ENCODE measurements at regions not wholly inside any gene's neighbourhood (a gene's known extent, or its start where the extent isn't known, plus 50 kb on each side); places are given as distances from the start of the nearest gene placed in this dataset.

DNA sequence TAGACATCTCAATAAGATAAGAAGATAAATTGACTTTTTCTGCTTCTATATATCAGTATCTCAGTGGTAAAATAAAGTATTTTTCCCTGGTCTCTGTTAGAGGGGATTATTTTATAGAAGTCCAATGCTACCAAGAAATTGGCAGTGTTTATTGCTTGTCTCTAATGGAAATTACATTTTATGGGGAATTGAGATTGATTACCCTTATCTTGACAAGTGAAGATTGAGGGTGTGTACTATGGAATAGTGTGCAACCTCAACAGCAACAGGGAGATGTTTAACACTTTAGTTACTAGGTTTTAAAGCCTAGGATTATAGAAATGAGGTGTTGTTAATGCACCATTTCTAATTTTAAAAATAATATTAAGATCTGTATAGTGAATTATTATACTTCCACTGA is 154.8 kb upstream of the ROBO1 start:
- no peak for DNase-seq

DNA sequence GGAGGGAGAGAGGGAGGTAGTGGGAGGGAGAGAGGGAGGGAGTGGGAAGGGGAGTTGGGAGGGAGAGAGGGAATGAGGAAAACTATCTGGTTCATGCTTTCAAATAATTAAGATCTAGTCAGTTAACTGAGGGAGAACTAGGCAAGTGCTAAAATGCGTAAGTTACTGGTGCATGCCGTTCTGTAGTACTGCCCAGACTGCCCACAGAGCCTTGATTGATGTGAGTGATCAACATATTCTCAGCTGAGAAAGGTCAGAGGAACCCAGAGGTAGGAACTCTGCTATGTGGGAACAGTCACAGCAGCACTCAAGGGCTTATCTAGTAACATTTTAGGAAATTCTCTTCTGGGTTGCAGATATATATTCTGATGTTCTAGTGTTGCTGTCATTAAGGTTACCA is 149.8 kb upstream of the ROBO1 start:
- DNase-seq = no peak

DNA sequence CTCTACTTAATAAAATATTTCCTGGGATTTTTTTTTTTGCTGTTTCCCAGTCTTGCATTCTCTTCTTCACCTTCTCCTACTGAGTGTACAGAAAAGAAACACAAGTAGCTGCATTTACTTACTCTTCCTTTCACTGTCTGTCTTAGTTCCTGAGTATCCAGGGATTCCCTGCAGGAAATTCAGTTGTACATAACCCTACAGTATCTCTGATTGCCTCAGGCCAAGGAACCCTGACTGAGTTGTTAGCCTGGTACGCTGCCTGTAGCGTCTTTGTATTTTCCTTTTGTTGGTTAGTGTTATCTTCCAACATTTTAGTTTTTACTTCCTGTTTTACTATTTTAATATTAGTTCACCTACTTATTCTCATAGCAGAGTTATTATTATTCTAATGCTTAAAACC is 142.5 kb upstream of the ROBO1 start:
- DNase-seq = no peak

- no peak for DNase-seq
Observed at GRCh38 chr3:79906106-79906505, 138.3 kb upstream of the ROBO1 start.

GRCh38 chr3:79902151-79902550 is 134.4 kb upstream of the ROBO1 start:
- DNase-seq = no peak

DNA sequence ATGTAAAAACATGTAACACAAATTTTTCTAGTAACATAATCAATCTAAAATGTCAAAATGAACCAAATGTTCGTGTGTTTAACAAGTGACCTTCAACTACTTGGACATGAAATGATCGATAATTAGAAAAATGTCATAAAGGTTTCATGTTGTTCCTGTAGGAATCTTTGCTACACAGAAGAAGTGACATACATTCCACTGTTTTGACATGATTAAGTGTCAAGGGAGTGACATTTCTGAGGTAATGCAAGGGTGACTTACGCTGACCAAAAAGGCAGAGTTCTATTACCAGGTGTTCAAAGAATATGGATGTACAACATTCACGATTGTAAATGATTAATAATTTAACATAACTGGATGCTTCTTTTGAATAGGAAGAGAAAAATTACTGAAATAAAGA is 131.1 kb upstream of the ROBO1 start:
- DNase-seq = no peak

DNA sequence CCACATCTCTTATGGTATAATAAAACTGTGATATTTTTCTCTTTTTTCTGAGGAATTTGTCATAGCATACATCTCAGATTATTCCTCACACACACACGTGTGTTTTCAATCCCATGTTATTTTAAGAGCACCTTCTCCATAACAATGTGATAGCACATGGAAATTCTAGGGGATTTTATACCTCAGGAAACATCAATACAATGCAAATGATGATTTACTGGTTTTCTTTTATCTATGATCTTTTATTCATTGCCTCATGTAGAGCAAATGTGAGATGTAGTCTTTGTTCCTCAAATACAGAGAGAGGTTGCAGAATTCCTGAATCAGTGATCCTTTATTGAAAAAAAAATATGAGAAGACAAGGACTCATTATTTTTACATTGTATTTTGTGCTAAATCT is 128.3 kb upstream of the ROBO1 start:
- no peak for DNase-seq

DNA sequence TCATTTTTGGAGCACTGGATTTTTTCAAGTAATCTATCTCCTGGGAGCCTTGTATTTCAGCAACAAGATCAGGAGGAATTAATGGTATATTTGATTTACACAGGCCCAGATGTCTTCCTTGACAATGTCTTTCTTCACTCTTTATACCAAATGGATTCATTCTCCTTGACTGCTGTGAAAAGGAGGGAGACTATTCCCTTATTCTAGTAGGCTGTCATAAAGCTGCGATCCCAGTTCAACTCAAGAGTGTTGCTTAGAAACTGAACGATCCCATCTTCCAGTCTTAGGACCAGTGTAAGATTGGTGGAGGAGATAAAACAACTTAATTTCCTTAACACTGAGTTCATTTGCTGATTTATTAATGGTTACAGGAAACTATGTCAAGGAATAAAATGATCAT is 119.4 kb upstream of the ROBO1 start:
- no peak for DNase-seq

DNA sequence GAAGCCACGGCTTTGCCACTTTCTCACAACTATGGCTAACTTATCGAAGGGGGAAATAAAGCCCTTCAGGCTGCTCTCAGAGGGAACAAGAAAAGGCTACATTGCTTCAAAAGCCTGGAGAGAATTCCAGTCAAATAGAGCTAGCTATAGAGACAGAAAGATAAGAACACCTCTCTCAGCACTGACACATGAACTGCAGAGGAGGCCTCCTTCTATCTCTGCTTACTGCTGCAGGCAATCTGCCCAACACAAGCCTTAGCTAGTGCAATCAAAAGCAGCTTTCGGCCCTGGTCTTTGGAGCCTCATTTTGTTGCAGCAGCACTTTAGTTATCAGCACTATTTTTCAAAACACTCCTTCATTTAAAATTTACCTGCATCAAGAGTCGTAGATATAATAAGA is 118.4 kb upstream of the ROBO1 start:
- no peak for DNase-seq

DNA sequence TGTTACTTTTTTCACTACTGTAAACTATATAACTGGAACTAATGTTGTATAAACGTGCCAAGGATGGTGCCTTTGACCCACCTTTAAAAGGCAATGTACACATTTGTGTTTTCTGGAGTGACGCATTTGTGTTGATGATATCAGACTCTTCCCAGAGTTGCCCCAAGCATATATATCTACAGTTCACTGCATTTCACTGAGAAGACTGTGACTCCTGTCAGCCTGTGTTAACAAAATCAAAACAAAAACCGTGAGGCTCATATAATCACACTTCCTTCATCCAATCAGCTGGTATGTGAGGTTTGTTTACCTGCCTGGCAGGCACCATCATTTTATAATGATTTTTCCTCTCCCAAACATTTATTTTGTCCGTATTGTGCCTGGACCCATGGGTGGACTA is 117.6 kb upstream of the ROBO1 start:
- no peak for DNase-seq

GRCh38 chr3:79884354-79884753 is 116.6 kb upstream of the ROBO1 start:
- DNase-seq = no peak

- DNase-seq = no peak
Observed at GRCh38 chr3:79881431-79881830, 113.6 kb upstream of the ROBO1 start.

- DNase-seq = no peak
Observed at GRCh38 chr3:79878708-79879107, 110.9 kb upstream of the ROBO1 start.

DNA sequence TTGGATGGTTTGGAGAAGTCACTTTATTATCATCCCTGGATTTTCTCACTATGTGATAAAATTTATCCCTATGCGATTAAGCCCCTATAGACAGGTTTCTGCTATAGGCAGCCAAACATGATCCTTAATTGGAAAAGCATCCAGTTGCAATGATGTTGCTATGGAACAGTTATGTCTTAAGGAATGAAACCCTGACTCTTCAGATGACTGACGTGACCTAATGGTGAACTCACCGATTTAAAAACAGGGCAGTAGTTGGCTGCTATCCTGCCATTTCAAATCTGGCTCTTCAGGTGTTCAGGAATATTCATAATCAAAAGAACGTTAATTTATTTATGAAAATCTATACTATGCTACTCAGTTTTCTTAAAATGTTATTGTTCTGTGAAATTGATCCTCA is 106.8 kb upstream of the ROBO1 start:
- DNase-seq = no peak

- DNase-seq = no peak
Observed at GRCh38 chr3:79872483-79872882, 104.7 kb upstream of the ROBO1 start.

- DNase-seq = no peak
Observed at GRCh38 chr3:79871656-79872055, 103.9 kb upstream of the ROBO1 start.

DNA sequence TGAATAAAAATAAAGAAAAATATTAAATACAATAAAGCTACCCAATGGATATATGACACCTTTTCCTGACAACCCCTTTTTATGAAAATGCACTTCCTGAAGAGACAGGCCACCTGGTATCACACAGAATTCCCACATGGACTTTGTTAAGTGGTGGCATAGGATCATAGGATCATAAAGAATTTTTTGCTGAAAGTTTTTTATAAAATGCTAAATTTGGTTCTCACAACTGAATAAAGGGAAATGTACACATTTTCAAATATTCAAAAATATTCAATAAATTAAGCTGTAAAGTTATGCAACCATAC is 102.5 kb upstream of the ROBO1 start:
- DNase-seq = no peak

DNA sequence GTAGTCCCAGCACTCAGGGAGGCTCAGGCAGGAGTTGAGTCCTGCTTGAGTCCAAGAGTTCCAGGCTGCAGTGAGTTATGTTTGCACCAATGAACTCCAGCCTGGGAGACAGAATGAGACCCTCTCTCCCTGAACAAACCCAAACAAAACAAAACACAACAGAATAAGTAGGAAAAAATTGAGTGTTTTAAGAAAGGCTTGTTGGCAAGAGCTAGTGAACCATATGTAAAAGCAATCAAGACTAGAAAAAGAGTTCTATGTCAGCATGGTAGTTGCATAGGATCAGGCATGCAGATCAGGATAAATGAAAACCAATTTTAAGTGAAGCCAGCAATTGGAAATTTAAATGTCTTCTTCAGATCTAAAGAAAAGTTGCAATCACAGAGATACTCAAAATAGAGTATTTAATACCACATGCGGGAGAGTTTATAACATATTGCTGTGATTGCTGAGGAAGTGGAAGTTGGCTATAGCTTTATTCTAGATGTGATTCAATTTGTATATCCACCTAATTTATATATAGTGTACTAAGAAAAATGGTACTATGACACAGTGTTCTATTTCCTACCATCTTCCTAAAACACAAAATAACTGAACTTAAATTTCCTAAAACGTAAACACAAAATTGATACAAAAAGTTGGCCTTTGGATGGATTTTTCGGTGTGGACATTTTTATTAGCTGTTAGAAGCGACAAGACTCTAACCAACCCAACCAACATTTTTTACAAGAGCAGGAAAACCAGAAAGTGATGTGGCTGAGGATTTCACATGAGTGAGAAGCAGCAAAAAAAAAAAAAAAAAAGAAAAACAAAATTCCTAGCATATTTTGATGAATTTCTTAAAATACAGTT is 101.9 kb upstream of the ROBO1 start:
- no peak for DNase-seq

- DNase-seq = no peak
Observed at GRCh38 chr3:79866162-79866561, 98.4 kb upstream of the ROBO1 start.

DNA sequence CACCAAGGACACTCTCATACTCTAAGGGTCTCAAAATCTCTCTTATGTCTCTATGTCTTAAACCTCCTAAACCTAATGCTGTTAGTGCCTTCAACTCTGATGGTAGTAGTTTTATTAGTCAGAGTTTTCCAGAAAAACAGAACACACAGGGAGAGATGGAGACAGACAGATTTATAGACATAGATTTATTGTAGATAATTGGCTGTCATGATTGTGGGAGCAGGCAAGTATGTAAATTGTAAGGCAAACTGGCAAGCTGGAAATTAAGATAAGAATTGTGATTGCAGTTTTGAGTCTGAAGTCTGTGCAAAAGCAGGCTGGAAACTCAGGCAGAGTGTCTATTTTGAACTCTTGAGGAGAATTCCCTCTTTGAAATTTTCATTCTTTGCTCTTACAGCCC is 96.3 kb upstream of the ROBO1 start:
- DNase-seq = no peak

DNA sequence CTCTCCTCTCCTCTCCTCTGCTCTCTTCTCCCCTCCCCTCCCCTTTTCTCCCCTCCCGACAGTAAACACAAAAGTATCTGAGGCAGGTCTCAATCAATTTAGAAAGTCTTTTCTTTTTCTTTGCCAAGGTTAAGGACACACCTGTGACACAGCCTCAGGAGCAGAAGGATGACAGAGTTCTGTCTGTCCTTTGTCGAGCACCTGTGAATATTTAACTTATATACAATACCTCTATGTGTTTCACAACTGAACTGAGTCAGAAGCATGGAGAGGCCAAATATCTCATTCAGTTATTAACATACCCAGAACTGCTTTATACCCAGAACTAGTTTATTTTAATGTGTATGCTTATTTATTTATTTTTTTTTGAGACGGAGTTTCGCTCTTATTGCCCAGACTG is 81.1 kb upstream of the ROBO1 start:
- no peak for DNase-seq

- no peak for DNase-seq
Observed at GRCh38 chr3:79847928-79848327, 80.1 kb upstream of the ROBO1 start.

GRCh38 chr3:79846148-79846933 is 78.5 kb upstream of the ROBO1 start:
- no peak for DNase-seq

DNA sequence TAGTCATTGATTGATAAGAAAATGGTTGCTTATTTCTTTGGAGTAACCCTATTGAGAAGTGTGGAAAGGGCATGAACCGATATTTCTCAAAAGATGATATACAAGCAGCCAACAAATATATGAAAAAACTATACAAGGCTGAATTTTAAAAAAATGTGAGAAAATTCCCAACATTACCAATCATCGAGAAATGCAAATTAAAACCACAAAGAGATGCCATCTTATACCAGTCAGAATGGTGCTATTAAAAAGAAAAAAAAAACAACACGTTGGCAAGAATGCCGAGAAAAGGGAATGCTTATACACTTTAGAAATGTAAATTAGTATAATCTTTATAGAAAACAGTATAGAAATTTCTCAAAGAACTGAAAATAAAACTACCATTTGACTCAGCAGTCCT is 77.7 kb upstream of the ROBO1 start:
- no peak for DNase-seq

GRCh38 chr3:79844176-79844575 is 76.4 kb upstream of the ROBO1 start:
- DNase-seq = no peak

Measured in stimulated activated CD4-positive, alpha-beta T cell treated with anti-CD3 and anti-CD28 coated beads, Interleukin-2, amount 100 ng/mL, for 24 hours (primary cell).